GM19438 (cell line): ENCODE measurements at regions not wholly inside any gene's neighbourhood (a gene's known extent, or its start where the extent isn't known, plus 50 kb on each side); places are given as distances from the start of the nearest gene placed in this dataset.
"Not testable (repeated sequence)": the region's sequence is repeated elsewhere in the genome, so short reads cannot be mapped to it uniquely, and the experiment has no call there.

Experiments used
- ATAC-seq: cut with Tn5 transposase; IDR thresholded peaks from one replicate; pipeline ENCODE4 v1.9.1; 2021; ENCODE audit warnings: low read depth; ENCODE audit not compliant: unreplicated experiment

- ATAC-seq = no peak
Observed at GRCh38 chr6:116982401-116982800, 105.4 kb downstream of the RFX6 start.

DNA sequence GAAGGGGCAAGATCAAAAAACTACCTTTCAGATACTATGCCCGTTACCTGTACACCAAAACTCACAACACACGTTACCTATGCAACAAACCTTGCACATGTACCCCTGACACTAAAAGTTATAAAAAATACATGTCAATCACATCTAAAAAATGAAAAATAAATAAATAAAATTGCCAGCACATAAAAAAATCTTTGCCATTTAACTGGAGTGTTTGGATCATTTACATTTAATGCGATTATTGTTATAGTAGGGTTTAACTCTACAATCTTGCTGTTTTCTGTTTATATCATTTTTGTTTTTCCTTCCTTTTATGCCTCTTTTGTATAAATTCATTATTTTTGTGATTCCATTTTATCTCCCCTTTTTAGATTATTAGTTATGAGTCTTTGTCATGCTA, 106.3 kb downstream of the RFX6 start:
- ATAC-seq = no peak

- no peak for ATAC-seq
Observed at GRCh38 chr6:116986819-116987218, 109.8 kb downstream of the RFX6 start.

DNA sequence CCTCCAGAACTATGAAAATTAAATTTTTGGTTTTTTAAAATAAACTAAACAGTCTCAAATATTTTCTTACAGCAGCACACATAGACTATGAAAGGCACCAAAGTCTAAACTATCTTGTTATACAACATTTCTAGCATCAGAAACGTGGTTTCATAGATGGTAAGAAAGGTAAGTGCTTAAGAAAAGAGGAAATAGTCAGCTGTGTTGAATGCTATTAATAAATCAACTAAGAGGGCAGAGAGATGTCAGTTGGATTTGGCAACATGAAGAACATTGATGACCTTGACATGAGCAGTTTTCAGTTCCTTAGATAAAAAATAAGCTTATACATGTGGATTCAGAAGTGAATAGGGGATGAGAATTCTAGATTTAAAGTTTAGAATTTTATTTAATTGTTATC, 113.6 kb downstream of the RFX6 start:
- ATAC-seq = no peak

DNA sequence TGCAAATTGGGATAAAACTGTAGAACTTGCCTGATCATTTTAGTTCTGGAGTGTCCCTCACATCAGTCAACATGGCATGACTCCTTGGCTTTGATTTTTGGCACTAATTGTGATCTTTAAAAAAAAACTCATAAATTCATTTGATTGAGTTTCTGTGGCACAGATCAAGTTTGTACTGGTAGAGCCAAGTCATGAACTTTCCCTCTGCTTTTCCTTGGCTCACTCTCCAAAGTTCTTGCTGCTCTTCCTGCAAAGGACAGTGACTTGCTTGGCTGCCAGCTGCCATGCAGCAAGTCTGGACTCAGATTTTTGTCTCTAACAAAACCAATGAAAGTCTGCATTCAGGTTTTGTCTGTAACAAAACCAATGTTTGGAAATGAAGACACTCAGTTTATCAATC, 115.5 kb downstream of the RFX6 start:
- no peak for ATAC-seq

DNA sequence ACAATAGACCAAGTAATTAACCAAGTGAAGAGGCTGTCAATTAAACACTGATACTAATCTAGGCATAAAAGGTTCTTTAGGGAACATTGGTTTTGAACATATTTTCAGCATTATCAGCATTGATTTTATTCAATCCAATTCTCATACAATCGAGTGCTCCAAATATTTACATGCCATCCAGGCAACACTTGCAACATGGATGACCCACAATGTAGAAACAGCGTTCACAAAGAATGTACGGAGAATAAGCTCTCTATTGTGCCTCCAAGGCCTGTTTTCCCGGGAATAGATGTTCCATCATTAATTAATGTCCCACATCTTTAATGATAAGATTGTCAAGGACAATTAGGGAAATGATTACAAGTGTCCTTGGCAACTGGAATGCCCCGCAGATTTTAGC, 117.4 kb downstream of the RFX6 start:
- no peak for ATAC-seq

DNA sequence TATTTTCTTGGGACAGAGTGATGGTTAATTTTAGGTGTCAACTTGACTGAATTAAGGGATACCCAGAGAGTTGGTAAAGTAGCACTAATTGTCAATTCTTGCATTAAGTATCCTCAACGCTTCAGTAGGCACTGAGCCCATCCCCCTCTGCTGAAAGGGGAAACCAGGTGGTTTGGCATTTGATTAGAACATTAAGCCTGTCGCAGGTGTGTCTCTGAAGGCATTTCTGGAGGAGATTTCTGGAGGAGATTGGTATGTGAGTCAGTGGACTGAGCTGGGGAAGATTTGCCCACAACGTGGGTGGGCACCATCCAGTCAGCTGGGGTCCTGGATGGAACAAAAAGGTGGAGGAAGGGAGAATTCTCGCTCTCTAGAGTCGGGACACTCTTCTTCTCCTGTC, 119.8 kb downstream of the RFX6 start:
- no peak for ATAC-seq

DNA sequence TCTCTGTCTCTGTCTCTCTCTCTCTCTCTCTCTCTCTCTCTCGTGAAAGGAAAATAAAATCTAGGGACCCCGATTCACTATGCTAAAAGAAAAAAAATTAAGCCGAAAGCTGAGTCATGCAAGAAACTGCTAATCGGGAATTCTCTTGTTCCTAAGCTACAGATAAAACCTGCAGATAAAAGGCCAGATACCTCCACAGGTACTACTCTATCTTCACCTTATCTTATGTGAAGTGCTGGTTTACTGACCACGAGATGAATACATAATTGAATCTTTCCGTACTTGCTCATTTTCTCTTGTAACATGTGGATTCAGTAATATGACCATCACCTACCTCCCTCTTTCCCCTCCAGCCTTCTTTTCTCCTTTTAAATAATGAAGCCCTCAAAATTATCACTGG, 120.5 kb downstream of the RFX6 start:
- no peak for ATAC-seq

DNA sequence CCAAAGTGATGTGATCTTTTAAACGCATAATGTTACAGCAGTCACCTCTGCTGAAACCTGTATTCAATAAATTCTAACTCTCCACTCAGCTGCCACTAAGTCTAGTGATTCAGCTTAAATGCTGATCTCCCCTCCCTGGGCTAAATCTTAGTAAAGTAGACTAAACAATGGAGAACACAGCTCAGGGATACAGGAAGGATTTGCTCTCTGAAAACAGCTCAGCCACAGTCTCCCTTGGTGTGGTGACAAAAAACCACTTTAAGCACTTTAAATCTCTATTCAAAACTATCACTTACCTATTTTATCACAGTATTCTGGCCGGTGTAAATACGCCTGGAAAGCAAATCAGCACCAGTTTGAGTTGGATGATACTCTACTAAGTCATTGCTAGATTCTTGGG, 130.6 kb downstream of the RFX6 start:
- no peak for ATAC-seq

DNA sequence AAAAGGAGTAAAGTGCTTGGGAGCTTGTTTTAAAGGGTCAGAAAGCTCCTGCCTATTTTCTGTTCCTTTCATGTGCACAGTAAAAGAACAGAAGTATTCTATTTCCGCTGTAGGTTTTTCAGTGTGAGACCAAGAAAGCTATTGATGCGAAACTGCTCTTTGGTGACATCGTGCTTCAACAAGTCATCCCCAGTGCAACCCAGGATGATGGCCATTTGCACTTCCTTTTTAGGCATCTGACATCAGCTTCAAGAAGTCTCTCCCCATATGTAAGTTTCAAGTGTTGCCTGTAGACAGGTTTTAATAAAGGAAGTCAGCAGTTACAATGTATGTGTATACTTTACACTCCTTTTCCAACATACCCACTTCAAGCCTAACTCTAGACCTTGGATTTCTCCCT, 131.6 kb downstream of the RFX6 start:
- peak; percentile 83 for ATAC-seq

DNA sequence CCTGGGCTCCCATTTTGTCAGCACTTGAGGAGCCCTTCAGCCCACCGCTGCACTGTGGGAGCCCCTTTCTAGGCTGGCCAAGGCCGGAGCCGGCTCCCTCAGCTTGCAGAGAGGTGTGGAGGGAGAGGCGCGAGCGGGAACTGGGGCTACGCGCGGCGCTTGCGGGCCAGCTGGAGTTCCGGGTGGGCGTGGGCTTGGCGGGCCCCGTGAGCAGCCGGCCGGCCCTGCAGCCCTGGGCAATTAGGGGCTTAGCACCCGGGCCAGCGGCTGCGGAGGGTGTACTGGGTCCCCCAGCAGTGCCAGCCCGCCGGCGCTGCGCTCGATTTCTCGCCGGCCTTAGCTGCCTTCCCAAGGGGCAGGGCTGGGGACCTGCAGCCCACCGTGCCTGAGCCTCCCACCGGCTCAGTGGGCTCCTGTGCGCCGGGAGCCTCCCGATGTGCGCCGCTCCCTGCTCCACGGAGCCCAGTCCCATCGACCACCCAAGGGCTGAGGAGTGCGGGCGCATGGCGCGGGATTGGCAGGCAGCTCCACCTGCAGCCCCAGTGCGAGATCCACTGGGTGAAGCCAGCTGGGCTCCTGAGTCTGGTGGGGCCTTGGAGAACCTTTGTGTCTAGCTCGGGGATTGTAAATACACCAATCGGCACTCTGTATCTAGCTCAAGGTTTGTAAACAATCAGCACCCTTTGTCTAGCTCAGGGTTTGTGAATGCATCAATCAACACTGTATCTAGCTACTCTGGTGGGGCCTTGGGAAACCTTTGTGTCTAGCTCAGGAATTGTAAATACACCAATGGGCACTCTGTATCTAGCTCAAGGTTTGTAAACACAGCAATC, 137.8 kb downstream of the RFX6 start:
- not testable (repeated sequence) for ATAC-seq

GRCh38 chr6:117015474-117015804, 138.4 kb downstream of the RFX6 start:
- ATAC-seq = not testable (repeated sequence)

- ATAC-seq = no peak
Observed at GRCh38 chr6:117018771-117019170, 141.7 kb downstream of the RFX6 start.

- no peak for ATAC-seq
Observed at GRCh38 chr6:117022774-117023173, 145.7 kb downstream of the RFX6 start.

GRCh38 chr6:117025310-117025709, 148.3 kb downstream of the RFX6 start:
- ATAC-seq = no peak

GRCh38 chr6:117028256-117028655, 151.2 kb downstream of the RFX6 start:
- ATAC-seq = no peak

GRCh38 chr6:117034547-117034946, 157.5 kb downstream of the RFX6 start:
- ATAC-seq = no peak

GRCh38 chr6:117034971-117035370, 157.9 kb downstream of the RFX6 start:
- ATAC-seq = no peak

DNA sequence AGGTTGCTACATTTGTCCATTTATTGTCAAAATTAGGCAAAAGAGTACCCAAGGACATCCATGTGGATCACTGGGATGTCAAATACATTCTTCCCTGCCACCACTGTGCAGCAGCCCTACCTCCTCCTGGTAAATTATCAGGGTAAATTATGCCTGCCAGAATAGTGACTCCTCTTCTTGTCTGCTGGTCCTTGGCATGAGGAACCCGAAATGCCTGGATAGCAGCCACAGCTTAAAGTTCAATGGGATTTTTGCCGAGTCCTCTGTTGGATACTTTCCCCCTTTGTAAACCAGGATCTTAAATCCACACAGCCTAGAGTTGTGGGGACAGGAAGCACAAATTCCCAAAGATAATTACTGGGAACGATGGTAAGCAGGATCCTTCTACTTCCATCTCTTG, 173.3 kb downstream of the RFX6 start:
- no peak for ATAC-seq

DNA sequence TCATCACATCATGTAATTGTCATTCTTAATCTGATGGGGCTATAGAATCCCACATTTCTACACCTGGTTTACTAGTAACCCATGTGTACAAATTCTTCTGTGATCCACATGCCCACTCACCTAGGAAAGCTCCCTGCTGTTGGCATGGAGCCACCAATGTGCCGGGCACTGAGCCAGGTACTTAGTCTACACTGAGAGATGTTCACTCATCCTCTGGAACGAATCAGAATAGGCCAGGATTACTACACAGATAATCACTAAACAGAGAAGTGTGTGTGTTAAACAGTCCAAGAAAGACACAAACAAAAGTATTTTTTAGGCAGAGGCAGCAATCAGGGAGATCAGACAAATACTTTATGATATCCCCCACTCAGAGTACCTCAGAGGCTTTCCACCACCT, 193.2 kb upstream of the VGLL2 start:
- ATAC-seq = no peak

DNA sequence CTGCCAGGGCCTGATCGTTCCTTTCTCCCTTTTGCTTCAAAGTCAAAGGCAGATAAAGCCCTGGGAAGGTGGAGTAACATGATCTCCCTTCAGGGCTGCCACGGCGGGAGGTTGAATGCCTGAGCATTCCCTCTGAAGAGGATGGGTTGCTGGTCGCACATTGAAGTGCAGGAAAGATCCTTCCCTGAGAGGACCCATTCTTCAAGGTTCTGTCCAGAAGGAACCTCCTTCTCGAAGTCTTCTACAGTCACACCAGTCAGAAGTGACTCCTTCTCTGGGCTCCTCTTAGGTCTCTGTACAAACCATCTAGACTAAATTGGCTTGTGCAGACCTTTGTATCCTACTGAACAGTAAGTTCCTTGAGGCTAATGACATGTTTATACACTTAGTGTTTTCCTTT, 192.6 kb upstream of the VGLL2 start:
- no peak for ATAC-seq

- ATAC-seq = no peak
Observed at GRCh38 chr6:117074672-117075071, 190.7 kb upstream of the VGLL2 start.

- ATAC-seq = no peak
Observed at GRCh38 chr6:117075218-117075617, 190.1 kb upstream of the VGLL2 start.
